ENCODE measurements at regions not wholly inside any gene's neighbourhood (a gene's known extent, or its start where the extent isn't known, plus 50 kb on each side); places are given as distances from the start of the nearest gene placed in this dataset.

DNA sequence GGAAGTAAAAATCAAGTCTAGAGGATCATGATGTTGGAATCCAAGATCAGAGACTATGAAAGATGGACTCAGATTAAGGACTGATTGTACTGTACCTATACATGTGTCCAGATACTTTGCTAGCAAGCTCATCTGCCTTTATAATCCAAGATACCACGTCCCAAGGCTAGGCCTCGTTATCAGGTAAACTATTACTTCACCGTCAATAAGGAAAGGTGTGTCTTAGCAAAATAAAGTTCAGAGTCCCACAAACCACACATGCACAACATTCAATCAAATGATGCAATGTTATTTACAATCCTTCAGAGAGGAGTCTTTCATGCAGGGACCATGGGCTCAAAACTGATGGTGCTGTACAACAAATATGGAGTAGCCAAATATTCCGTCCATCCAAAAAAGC lies 1092.9 kb downstream of the IGSF11 start:
- DNase-seq (ENCODE audit: insufficient read length, low spot score), result no peak
- no peak for FAIRE-seq
- TF ChIP-seq, protein P1, sequence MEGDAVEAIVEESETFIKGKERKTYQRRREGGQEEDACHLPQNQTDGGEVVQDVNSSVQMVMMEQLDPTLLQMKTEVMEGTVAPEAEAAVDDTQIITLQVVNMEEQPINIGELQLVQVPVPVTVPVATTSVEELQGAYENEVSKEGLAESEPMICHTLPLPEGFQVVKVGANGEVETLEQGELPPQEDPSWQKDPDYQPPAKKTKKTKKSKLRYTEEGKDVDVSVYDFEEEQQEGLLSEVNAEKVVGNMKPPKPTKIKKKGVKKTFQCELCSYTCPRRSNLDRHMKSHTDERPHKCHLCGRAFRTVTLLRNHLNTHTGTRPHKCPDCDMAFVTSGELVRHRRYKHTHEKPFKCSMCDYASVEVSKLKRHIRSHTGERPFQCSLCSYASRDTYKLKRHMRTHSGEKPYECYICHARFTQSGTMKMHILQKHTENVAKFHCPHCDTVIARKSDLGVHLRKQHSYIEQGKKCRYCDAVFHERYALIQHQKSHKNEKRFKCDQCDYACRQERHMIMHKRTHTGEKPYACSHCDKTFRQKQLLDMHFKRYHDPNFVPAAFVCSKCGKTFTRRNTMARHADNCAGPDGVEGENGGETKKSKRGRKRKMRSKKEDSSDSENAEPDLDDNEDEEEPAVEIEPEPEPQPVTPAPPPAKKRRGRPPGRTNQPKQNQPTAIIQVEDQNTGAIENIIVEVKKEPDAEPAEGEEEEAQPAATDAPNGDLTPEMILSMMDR (IDR thresholded peaks at IDR 0.05; ENCODE audit: insufficient read depth, missing control alignments), result no peak

DNA sequence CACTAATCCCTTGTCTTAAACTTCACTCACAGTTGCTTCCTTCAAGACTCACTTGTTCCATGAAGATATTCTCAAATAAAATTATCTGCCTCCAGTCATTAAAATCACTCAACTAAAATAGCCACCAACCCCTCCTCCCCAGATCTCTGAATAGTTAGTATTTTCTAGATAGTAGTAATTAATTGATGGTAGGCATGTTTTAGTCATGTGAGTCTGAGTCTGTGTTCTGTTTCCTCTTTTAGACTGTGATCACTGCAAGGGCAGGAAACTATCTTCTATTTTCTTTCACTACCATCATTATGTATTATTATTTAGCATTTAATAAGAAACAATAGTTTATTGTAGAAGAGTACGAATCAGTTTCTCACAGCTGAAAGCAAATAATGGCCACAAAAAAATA lies 1080.5 kb downstream of the IGSF11 start:
- TF ChIP-seq, protein P1 (IDR thresholded peaks at IDR 0.05; ENCODE audit: insufficient read depth, missing control alignments), result no peak

GRCh38 chr3:117955196-117955595 lies 1079.5 kb downstream of the IGSF11 start:
- no peak for DNase-seq (ENCODE audit: insufficient read length, low spot score)

More for the DNA sequence above, 1080.5 kb downstream of the IGSF11 start:
- no peak for FAIRE-seq
- no peak for DNase-seq (ENCODE audit: insufficient read length, low spot score)

DNA sequence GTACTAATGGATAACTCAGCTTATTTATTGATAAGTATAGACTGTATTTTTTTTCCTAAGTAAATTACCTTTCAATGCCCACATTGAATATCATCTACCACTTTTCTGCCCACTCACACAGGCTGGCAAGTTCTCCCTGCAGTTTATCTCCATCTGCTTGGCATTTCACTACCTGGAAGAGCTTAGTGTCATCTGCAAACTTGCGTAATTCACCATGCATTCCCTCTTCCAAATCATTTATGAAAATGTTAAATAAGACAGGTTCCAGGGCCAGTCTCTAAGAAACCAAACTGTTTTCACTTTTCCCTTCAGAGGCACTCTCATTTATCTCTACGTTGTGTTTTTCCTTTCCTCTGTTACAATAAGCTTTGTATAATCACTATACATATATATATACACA lies 1076.6 kb downstream of the IGSF11 start:
- DNase-seq (ENCODE audit: insufficient read length, low spot score) (no peak), FAIRE-seq (no peak)

More at GRCh38 chr3:117955196-117955595, 1079.5 kb downstream of the IGSF11 start:
- no peak for FAIRE-seq
- TF ChIP-seq, protein P1 (IDR thresholded peaks at IDR 0.05; ENCODE audit: insufficient read depth, missing control alignments), result no peak

DNA sequence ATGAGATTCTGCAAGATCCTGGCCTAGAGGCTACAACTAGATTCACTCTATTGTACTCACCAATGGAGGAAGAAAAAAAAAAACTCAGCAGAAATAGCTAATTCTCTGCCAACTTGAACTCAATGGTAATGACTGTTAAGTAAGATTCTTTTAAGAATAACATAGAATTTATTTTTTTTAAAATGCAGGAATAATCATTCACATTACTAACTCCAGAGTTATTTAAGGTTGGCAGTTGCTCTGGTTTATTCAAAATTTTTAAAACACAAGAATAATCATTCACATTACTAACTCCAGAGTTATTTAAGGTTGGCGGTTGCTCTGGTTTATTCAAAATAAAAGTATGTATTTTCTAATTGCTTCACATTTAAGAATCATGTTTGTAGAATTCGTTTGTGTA lies 1071.9 kb downstream of the IGSF11 start:
- FAIRE-seq, result no peak
- DNase-seq (ENCODE audit: insufficient read length, low spot score), result no peak
- TF ChIP-seq, protein P1 (IDR thresholded peaks at IDR 0.05; ENCODE audit: insufficient read depth, missing control alignments), result no peak

More for the DNA sequence above, 1076.6 kb downstream of the IGSF11 start:
- TF ChIP-seq, protein P1 (IDR thresholded peaks at IDR 0.05; ENCODE audit: insufficient read depth, missing control alignments), result no peak

GRCh38 chr3:117963858-117964257 lies 1070.8 kb downstream of the IGSF11 start:
- DNase-seq (ENCODE audit: insufficient read length, low spot score) (no peak), FAIRE-seq (no peak)
- TF ChIP-seq, protein P1 (IDR thresholded peaks at IDR 0.05; ENCODE audit: insufficient read depth, missing control alignments), result no peak

DNA sequence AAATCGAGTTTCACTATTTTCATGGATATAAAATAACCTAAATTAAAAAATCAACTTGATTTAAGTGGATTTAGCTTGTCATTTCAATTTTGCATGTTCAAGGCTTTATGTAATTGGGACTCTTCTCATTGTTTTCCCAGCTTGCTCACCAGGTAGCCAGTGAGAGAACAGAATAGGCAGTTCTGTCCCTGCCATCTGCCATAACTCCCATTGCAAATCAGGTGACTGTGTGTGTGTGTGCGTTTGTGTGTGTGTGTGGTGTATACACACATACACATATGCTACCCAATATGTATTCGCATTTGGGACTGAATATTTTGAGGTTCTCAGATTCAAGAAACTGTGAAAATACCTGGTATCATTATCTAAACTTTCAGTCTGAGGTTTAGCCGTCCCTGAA lies 1069.8 kb downstream of the IGSF11 start:
- no peak for DNase-seq (ENCODE audit: insufficient read length, low spot score)
- FAIRE-seq, result no peak
- TF ChIP-seq, protein P1 (IDR thresholded peaks at IDR 0.05; ENCODE audit: insufficient read depth, missing control alignments), result no peak
